Loucy (cell line): ENCODE measurements at regions not wholly inside any gene's neighbourhood (a gene's known extent, or its start where the extent isn't known, plus 50 kb on each side); places are given as distances from the start of the nearest gene placed in this dataset.

Experiments used
- H2AFZ ChIP-seq: fragments of 200-600 bp; sonication (generic); 2 replicates; pipeline ENCODE4 v1.6.0; 2016; ENCODE audit warnings: antibody characterized with exemption, mild to moderate bottlenecking, low read length, moderate library complexity
- H3F3A ChIP-seq: fragments of 200-600 bp; 2 replicates; pipeline ENCODE4 v1.6.0; 2016; ENCODE audit warnings: antibody characterized with exemption, low read depth, mild to moderate bottlenecking
- H3K27me3 ChIP-seq: fragments of 200-600 bp; sonication (generic); 2 replicates; pipeline ENCODE4 v1.6.1; 2014; ENCODE audit warnings: low read length, mild to moderate bottlenecking; ENCODE audit not compliant: insufficient read depth, poor library complexity, severe bottlenecking
- H3K36me3 ChIP-seq: fragments of 200-600 bp; sonication (generic); 2 replicates; pipeline ENCODE4 v1.6.1; 2016; ENCODE audit warnings: low read length; ENCODE audit not compliant: insufficient read depth
- H3K4me1 ChIP-seq: fragments of 200-600 bp; sonication (generic); 2 replicates; pipeline ENCODE4 v1.5.1; 2014; ENCODE audit warnings: low read length, mild to moderate bottlenecking; ENCODE audit not compliant: insufficient read depth, poor library complexity, severe bottlenecking
- H3K4me2 ChIP-seq: fragments of 200-600 bp; sonication (generic); 2 replicates; pipeline ENCODE4 v1.6.0; 2014; ENCODE audit warnings: antibody characterized with exemption, low read length, low read depth, mild to moderate bottlenecking; ENCODE audit not compliant: poor library complexity, severe bottlenecking
- H3K4me3 ChIP-seq: fragments of 200-600 bp; sonication (generic); 2 replicates; pipeline ENCODE4 v1.5.1; 2014; ENCODE audit warnings: low read length, mild to moderate bottlenecking, mixed read lengths; ENCODE audit not compliant: poor library complexity, severe bottlenecking
- H3K79me2 ChIP-seq: fragments of 200-600 bp; sonication (generic); 2 replicates; pipeline ENCODE4 v1.6.1; 2014; ENCODE audit warnings: low read length; ENCODE audit not compliant: insufficient read depth
- H3K9ac ChIP-seq: fragments of 200-600 bp; sonication (generic); 2 replicates; pipeline ENCODE4 v1.6.0; 2014; ENCODE audit warnings: mild to moderate bottlenecking, low read depth, low read length, moderate library complexity; ENCODE audit not compliant: poor library complexity, severe bottlenecking
- H3K9me2 ChIP-seq: fragments of 200-600 bp; sonication (generic); replicated peaks from 2 replicates; pipeline ENCODE4 v1.6.1; 2016; ENCODE audit warnings: low read depth, low read length, mixed read lengths
- H3K9me3 ChIP-seq: fragments of 200-600 bp; sonication (generic); 2 replicates; pipeline ENCODE4 v1.6.1; 2014; ENCODE audit warnings: mild to moderate bottlenecking, antibody characterized with exemption, low read length, low read depth; ENCODE audit not compliant: insufficient read depth
- H4K20me1 ChIP-seq: fragments of 200-600 bp; sonication (generic); 2 replicates; pipeline ENCODE4 v1.6.0; 2014; ENCODE audit warnings: antibody characterized with exemption, low read length, mild to moderate bottlenecking; ENCODE audit not compliant: insufficient read depth, poor library complexity, severe bottlenecking
- EZH2phosphoT487 ChIP-seq: fragments of 200-600 bp; IDR thresholded peaks from 2 replicates; pipeline ENCODE4 v1.6.1; 2018; ENCODE audit warnings: antibody characterized with exemption, mild to moderate bottlenecking, moderate library complexity, borderline replicate concordance
- TF ChIP-seq, protein P1 (sequence below): fragments of 200-600 bp; sonication (generic); conservative IDR thresholded peaks from 2 replicates; pipeline ENCODE4 v1.5.1; 2014; ENCODE audit warnings: mild to moderate bottlenecking, antibody characterized with exemption, low read length

DNA sequence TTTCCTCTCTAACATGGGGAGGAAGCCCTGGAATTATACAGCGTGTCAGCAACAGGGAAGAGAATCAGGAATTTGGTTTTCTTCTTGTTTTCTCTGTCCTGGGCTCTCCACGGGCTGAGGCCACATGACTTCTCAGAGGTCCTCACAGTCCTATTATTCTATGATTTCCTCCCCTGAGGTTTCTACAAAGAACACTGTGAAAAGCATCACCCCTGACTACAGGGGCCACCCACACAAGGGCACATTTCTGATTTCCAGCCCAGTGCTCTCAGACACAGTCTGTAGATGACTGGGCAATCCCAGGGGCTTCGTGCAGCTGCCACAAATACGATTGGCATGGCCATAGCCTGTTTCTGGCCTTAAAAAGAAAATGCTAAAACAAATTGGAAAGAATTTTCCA lies 284.9 kb downstream of the CEMIP2 start:
- TF ChIP-seq, protein P1, sequence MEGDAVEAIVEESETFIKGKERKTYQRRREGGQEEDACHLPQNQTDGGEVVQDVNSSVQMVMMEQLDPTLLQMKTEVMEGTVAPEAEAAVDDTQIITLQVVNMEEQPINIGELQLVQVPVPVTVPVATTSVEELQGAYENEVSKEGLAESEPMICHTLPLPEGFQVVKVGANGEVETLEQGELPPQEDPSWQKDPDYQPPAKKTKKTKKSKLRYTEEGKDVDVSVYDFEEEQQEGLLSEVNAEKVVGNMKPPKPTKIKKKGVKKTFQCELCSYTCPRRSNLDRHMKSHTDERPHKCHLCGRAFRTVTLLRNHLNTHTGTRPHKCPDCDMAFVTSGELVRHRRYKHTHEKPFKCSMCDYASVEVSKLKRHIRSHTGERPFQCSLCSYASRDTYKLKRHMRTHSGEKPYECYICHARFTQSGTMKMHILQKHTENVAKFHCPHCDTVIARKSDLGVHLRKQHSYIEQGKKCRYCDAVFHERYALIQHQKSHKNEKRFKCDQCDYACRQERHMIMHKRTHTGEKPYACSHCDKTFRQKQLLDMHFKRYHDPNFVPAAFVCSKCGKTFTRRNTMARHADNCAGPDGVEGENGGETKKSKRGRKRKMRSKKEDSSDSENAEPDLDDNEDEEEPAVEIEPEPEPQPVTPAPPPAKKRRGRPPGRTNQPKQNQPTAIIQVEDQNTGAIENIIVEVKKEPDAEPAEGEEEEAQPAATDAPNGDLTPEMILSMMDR = no peak
- no peak for TF ChIP-seq EZH2phosphoT487
- Histone ChIP-seq H3K9me3 (no peaks in the 10 kb centered on the region), H3K27me3 (no peaks in the 10 kb centered on the region), H3K4me1 (no peaks in the 10 kb centered on the region), H3K9me2 (no peaks in the 10 kb centered on the region), H3K4me3 (no peak overlapping the region), H4K20me1 (no peaks in the 10 kb centered on the region), H3K4me2 (no peak overlapping the region), H2AFZ (no peak overlapping the region), H3K36me3 (no peaks in the 10 kb centered on the region), H3K9ac (no peak overlapping the region), H3F3A (no peaks in the 10 kb centered on the region), H3K79me2 (no peaks in the 10 kb centered on the region)

DNA sequence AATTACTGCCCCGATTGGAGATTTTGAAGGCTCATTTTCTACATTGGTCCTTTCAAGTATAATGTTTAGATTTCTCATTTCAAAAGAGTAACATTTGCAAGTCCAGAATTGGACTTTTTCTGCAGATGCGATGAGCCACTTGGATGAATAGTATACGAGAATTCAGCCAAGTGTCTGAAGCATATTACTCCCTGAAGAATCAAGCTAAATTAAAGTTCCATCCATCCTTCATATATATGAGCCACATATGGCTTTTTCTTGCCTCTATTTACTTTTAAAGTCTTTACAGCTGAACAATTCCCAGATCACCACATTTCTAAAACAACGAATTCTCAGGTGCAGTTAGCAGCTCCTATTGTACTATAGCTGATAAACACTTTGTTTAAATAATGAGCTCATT lies 288.7 kb downstream of the CEMIP2 start:
- no peak overlapping the region for H3K4me3 ChIP-seq
- no peak overlapping the region for H2AFZ ChIP-seq
- H3K27me3 ChIP-seq = no peaks in the 10 kb centered on the region
- no peaks in the 10 kb centered on the region for H3K9me2 ChIP-seq
- no peaks in the 10 kb centered on the region for H3K79me2 ChIP-seq
- no peaks in the 10 kb centered on the region for H3K9me3 ChIP-seq
- no peak overlapping the region for H3K9ac ChIP-seq
- no peak overlapping the region for H3K4me2 ChIP-seq
- no peaks in the 10 kb centered on the region for H3F3A ChIP-seq
- H3K4me1 ChIP-seq = no peaks in the 10 kb centered on the region
- no peaks in the 10 kb centered on the region for H3K36me3 ChIP-seq
- TF ChIP-seq, protein P1 = no peak
- TF ChIP-seq EZH2phosphoT487 = no peak
- H4K20me1 ChIP-seq = no peaks in the 10 kb centered on the region

DNA sequence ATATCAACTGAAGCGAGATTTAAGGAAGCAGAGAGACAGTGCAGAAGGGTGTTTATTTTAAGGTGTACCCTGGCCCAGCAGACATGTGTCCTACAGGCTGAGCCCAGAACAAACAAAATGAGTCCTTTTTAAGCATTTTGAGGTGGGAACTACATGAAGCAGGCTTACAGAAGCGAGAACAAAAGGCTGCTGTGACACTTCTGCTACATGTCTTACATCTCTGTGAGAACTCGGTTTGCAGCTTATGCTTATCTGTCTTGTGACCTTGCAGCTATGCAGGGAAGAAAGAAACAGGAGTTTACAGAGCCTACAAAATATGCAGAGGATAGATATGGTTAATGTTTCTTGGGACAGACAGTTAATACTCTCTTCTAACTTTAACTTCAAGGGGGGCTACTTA lies 295.9 kb downstream of the CEMIP2 start:
- Histone ChIP-seq H3K4me2 (no peak overlapping the region), H3K9me2 (no peaks in the 10 kb centered on the region), H3K4me1 (no peaks in the 10 kb centered on the region), H2AFZ (no peak overlapping the region), H3K79me2 (no peaks in the 10 kb centered on the region), H3K9ac (no peak overlapping the region), H3F3A (no peaks in the 10 kb centered on the region), H3K9me3 (no peaks in the 10 kb centered on the region), H3K36me3 (no peaks in the 10 kb centered on the region), H3K27me3 (no peaks in the 10 kb centered on the region), H4K20me1 (no peaks in the 10 kb centered on the region), H3K4me3 (no peak overlapping the region)
- TF ChIP-seq, protein P1 = no peak
- TF ChIP-seq EZH2phosphoT487 = no peak
